Erythroblast (primary cell): ENCODE measurements at regions not wholly inside any gene's neighbourhood (a gene's known extent, or its start where the extent isn't known, plus 50 kb on each side); places are given as distances from the start of the nearest gene placed in this dataset.

ENCODE experiments used
- GATA1 ChIP-seq: IDR thresholded peaks from 2 replicates; pipeline ENCODE4 v1.6.1; 2011; ENCODE audit warnings: low read depth, mild to moderate bottlenecking, control low read depth, low read length, moderate library complexity
- POLR2A ChIP-seq: IDR thresholded peaks from 2 replicates; pipeline ENCODE4 v1.6.1; 2011; ENCODE audit warnings: mild to moderate bottlenecking, low read length

DNA sequence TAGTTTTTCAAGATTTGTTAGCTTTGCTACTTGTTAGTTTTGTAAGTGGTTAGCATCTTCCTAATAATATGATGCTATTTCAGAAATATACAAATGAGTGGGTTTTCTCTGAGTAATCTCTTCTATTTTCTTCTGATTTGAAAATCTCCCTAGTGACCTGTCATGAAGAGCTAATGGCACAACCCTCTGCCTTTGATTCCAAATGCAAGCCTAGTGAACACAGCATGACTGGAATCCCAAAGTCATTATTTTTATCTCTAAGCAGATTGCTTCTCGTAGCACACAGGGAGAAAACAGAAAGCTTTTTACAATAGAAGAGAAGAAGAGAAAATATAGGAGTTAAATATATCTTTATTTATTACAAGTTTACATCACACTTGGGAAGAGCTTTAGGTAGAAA, 295.5 kb downstream of the LRATD1 start:
- TF ChIP-seq POLR2A: no peak
- no peak for TF ChIP-seq GATA1
